ENCODE measurements at regions not wholly inside any gene's neighbourhood (a gene's known extent, or its start where the extent isn't known, plus 50 kb on each side); places are given as distances from the start of the nearest gene placed in this dataset.

DNA sequence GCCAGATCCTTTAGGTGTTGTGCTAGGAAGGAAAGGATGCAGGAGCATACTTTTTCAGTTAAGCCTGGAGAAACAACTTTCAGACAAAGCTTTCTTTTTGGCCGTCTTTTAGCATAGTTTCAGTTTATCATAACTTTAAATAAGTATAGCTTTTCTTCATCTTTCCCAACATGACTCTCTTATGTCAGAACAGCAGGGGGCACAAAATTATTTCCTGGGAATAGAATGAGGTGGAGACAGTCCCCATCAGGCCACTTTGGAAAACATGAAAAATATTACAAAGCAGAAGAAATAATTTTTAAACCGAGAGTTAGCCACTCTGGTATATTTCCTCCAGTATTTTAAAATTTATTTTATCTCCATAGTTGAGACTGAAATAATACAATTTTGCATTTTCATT is 387.6 kb downstream of the HAPSTR1 start:
- Histone ChIP-seq H3K4me3 (ENCODE audit: low read depth, low read length, poor library complexity, severe bottlenecking) (no peak overlapping the region), H3K79me2 (ENCODE audit: insufficient read depth, low read length) (no peaks in the 10 kb centered on the region), H3K9me2 (ENCODE audit: low read depth, low read length) (no peaks in the 10 kb centered on the region), H4K20me1 (ENCODE audit: insufficient read depth, low read length) (no peaks in the 10 kb centered on the region), H3K9me3 (ENCODE audit: low read length) (no peaks in the 10 kb centered on the region), H3K9ac (ENCODE audit: low read length) (no peak overlapping the region), H3K27ac (ENCODE audit: low read depth, low read length, poor library complexity, severe bottlenecking) (no peak overlapping the region), H2AFZ (ENCODE audit: low read length) (no peak overlapping the region), H3F3A (ENCODE audit: insufficient read depth, low read length) (no peaks in the 10 kb centered on the region), H3K4me1 (ENCODE audit: insufficient read depth, low read length, severe bottlenecking) (no peaks in the 10 kb centered on the region), H3K27me3 (ENCODE audit: insufficient read depth, low read length) (no peaks in the 10 kb centered on the region), H3K36me3 (ENCODE audit: insufficient read depth, low read length) (no peaks in the 10 kb centered on the region), H3K4me2 (ENCODE audit: low read length) (no peak overlapping the region)
- TF ChIP-seq, protein P1, sequence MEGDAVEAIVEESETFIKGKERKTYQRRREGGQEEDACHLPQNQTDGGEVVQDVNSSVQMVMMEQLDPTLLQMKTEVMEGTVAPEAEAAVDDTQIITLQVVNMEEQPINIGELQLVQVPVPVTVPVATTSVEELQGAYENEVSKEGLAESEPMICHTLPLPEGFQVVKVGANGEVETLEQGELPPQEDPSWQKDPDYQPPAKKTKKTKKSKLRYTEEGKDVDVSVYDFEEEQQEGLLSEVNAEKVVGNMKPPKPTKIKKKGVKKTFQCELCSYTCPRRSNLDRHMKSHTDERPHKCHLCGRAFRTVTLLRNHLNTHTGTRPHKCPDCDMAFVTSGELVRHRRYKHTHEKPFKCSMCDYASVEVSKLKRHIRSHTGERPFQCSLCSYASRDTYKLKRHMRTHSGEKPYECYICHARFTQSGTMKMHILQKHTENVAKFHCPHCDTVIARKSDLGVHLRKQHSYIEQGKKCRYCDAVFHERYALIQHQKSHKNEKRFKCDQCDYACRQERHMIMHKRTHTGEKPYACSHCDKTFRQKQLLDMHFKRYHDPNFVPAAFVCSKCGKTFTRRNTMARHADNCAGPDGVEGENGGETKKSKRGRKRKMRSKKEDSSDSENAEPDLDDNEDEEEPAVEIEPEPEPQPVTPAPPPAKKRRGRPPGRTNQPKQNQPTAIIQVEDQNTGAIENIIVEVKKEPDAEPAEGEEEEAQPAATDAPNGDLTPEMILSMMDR (IDR thresholded peaks at IDR 0.05; ENCODE audit: low read length), result no peak
- no peak for TF ChIP-seq EZH2 (IDR thresholded peaks at IDR 0.05; ENCODE audit: borderline replicate concordance, low read length)

- H3K9ac ChIP-seq (ENCODE audit: low read length), result no peak overlapping the region
- H3K9me3 ChIP-seq (ENCODE audit: low read length), result no peaks in the 10 kb centered on the region
- H3K9me2 ChIP-seq (ENCODE audit: low read depth, low read length), result no peaks in the 10 kb centered on the region
- no peak overlapping the region for H3K4me2 ChIP-seq (ENCODE audit: low read length)
- H3F3A ChIP-seq (ENCODE audit: insufficient read depth, low read length), result no peaks in the 10 kb centered on the region
- no peaks in the 10 kb centered on the region for H3K36me3 ChIP-seq (ENCODE audit: insufficient read depth, low read length)
- H3K27ac ChIP-seq (ENCODE audit: low read depth, low read length, poor library complexity, severe bottlenecking), result no peak overlapping the region
- no peaks in the 10 kb centered on the region for H3K4me1 ChIP-seq (ENCODE audit: insufficient read depth, low read length, severe bottlenecking)
- no peak overlapping the region for H2AFZ ChIP-seq (ENCODE audit: low read length)
- no peak overlapping the region for H3K4me3 ChIP-seq (ENCODE audit: low read depth, low read length, poor library complexity, severe bottlenecking)
- TF ChIP-seq, protein P1 (IDR thresholded peaks at IDR 0.05; ENCODE audit: low read length), result no peak
- no peak for TF ChIP-seq EZH2 (IDR thresholded peaks at IDR 0.05; ENCODE audit: borderline replicate concordance, low read length)
- H3K27me3 ChIP-seq (ENCODE audit: insufficient read depth, low read length), result no peaks in the 10 kb centered on the region
- no peaks in the 10 kb centered on the region for H4K20me1 ChIP-seq (ENCODE audit: insufficient read depth, low read length)
- H3K79me2 ChIP-seq (ENCODE audit: insufficient read depth, low read length), result no peaks in the 10 kb centered on the region
Measured at GRCh38 chr16:9480503-9480902, 389.1 kb downstream of the HAPSTR1 start.

DNA sequence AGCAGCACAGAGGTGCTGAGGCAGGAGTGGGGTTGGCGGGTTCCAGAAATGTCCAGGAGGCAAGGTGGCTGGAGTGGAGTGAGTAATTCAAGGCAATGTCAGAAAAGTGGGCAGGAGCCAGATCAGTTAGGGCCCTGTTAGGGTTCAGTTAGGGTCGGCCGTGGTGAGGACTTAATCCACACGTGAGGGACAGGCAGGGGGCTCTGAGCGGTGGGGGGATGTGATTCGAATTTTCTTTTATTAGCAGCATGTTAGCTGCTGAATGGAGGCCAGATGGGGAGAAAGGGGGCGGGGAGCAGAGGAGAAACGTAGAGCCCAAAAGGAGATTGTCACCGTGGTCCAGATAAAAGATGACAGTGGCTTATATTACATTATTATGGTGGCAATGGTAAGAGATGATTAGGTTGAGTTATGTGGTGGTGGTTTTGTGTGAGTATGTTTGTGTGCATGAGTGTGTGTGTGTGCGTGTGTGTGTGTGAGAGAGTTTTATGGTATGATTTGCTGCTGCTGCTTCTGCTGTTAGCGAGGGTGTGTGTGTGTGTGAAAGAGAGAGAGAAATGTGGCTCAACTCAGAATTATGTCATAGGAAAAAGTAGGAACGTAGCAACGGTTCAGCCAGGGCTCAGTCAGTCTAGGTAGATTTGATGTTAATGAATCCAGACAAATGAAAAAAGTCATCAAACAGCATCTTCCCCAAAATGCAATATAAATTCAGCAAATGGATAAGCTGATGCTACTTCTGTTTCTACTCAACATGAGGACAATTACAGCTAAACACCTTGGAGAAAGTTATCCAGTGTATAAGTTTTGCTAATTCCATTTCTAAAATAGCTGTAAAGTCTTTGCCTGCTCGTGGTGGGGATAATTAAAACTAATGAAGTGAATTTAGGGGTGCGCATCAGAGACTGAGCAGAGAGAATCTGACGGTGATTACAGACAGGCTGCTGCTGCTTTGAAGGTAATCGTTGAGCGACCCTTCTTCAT is 390.6 kb downstream of the HAPSTR1 start:
- TF ChIP-seq, protein P1 (IDR thresholded peaks at IDR 0.05; ENCODE audit: low read length), result no peak
- no peak for TF ChIP-seq EZH2 (IDR thresholded peaks at IDR 0.05; ENCODE audit: borderline replicate concordance, low read length)

More for the DNA sequence above, 390.6 kb downstream of the HAPSTR1 start:
- H3K79me2 ChIP-seq (ENCODE audit: insufficient read depth, low read length), result no peaks in the 10 kb centered on the region
- no peak overlapping the region for H2AFZ ChIP-seq (ENCODE audit: low read length)
- H3K27ac ChIP-seq (ENCODE audit: low read depth, low read length, poor library complexity, severe bottlenecking), result no peak overlapping the region
- H3K36me3 ChIP-seq (ENCODE audit: insufficient read depth, low read length), result no peaks in the 10 kb centered on the region
- H3K27me3 ChIP-seq (ENCODE audit: insufficient read depth, low read length), result no peaks in the 10 kb centered on the region
- H3K4me2 ChIP-seq (ENCODE audit: low read length), result no peak overlapping the region
- H4K20me1 ChIP-seq (ENCODE audit: insufficient read depth, low read length), result no peaks in the 10 kb centered on the region
- H3F3A ChIP-seq (ENCODE audit: insufficient read depth, low read length), result no peaks in the 10 kb centered on the region
- H3K9ac ChIP-seq (ENCODE audit: low read length), result no peak overlapping the region
- no peaks in the 10 kb centered on the region for H3K9me3 ChIP-seq (ENCODE audit: low read length)
- no peaks in the 10 kb centered on the region for H3K4me1 ChIP-seq (ENCODE audit: insufficient read depth, low read length, severe bottlenecking)
- no peaks in the 10 kb centered on the region for H3K9me2 ChIP-seq (ENCODE audit: low read depth, low read length)
- H3K4me3 ChIP-seq (ENCODE audit: low read depth, low read length, poor library complexity, severe bottlenecking), result no peak overlapping the region

Measured in OCI-LY1 (cell line).